HG03045 (cell line): ENCODE measurements at regions not wholly inside any gene's neighbourhood (a gene's known extent, or its start where the extent isn't known, plus 50 kb on each side); places are given as distances from the start of the nearest gene placed in this dataset.
"Not testable (repeated sequence)": the region's sequence is repeated elsewhere in the genome, so short reads cannot be mapped to it uniquely, and the experiment has no call there.

Source experiments
- ATAC-seq: cut with Tn5 transposase; IDR thresholded peaks from one replicate; pipeline ENCODE4 v1.9.1; 2021; ENCODE audit warnings: mild to moderate bottlenecking, moderate library complexity; ENCODE audit not compliant: unreplicated experiment

GRCh38 chr1:234833118-234833517 is 223.1 kb upstream of the IRF2BP2 start:
- ATAC-seq, result no peak

GRCh38 chr1:234827656-234828055 is 217.7 kb upstream of the IRF2BP2 start:
- ATAC-seq, result no peak

GRCh38 chr1:234827181-234827580 is 217.2 kb upstream of the IRF2BP2 start:
- ATAC-seq, result no peak

GRCh38 chr1:234826352-234826751 is 216.4 kb upstream of the IRF2BP2 start:
- ATAC-seq, result no peak

GRCh38 chr1:234825498-234826165 is 215.7 kb upstream of the IRF2BP2 start:
- no peak for ATAC-seq

- not testable (repeated sequence) for ATAC-seq
Measured at GRCh38 chr1:234824836-234825235, 214.9 kb upstream of the IRF2BP2 start.

- no peak for ATAC-seq
Measured at GRCh38 chr1:234823191-234824176, 213.5 kb upstream of the IRF2BP2 start.

GRCh38 chr1:234821840-234822239 is 211.9 kb upstream of the IRF2BP2 start:
- ATAC-seq, result no peak

GRCh38 chr1:234820597-234820996 is 210.6 kb upstream of the IRF2BP2 start:
- ATAC-seq, result no peak

GRCh38 chr1:234819845-234820244 is 209.9 kb upstream of the IRF2BP2 start:
- ATAC-seq, result not testable (repeated sequence)

- ATAC-seq, result not testable (repeated sequence)
Measured at GRCh38 chr1:234818040-234818387, 208.0 kb upstream of the IRF2BP2 start.

GRCh38 chr1:234817313-234818039 is 207.5 kb upstream of the IRF2BP2 start:
- ATAC-seq, result not testable (repeated sequence)

- ATAC-seq, result not testable (repeated sequence)
Measured at GRCh38 chr1:234816864-234817263, 206.9 kb upstream of the IRF2BP2 start.

- ATAC-seq, result not testable (repeated sequence)
Measured at GRCh38 chr1:234816186-234816851, 206.3 kb upstream of the IRF2BP2 start.

GRCh38 chr1:234815295-234815815 is 205.4 kb upstream of the IRF2BP2 start:
- ATAC-seq, result not testable (repeated sequence)

- not testable (repeated sequence) for ATAC-seq
Measured at GRCh38 chr1:234814235-234814634, 204.3 kb upstream of the IRF2BP2 start.

GRCh38 chr1:234811824-234812223 is 201.8 kb upstream of the IRF2BP2 start:
- not testable (repeated sequence) for ATAC-seq

GRCh38 chr1:234810726-234811125 is 200.7 kb upstream of the IRF2BP2 start:
- not testable (repeated sequence) for ATAC-seq

- ATAC-seq, result not testable (repeated sequence)
Measured at GRCh38 chr1:234809854-234810245, 199.9 kb upstream of the IRF2BP2 start.
